Upper lobe of left lung (tissue), 6 donors: ENCODE measurements at regions not wholly inside any gene's neighbourhood (a gene's known extent, or its start where the extent isn't known, plus 50 kb on each side); places are given as distances from the start of the nearest gene placed in this dataset.

Experiments used
- ATAC-seq, 2 donors: fragments of 200-7000 bp; cut with Tn5 transposase; one replicate each; pipeline ENCODE4 v1.9.1; 2022; ENCODE audit warnings: mild to moderate bottlenecking in 2 of 2, moderate library complexity in 2 of 2; ENCODE audit not compliant: low FRiP score in 2 of 2
- DNase-seq, 2 donors: peaks; one replicate each; pipeline ENCODE4 v3.0.0-alpha.2; 2019 to 2020
- H3K27ac ChIP-seq, 4 donors: fragments of 200-600 bp; sonication (generic); one replicate each; pipeline ENCODE4 v1.5.1; 2016 to 2019
- H3K27me3 ChIP-seq, 4 donors: fragments of 200-600 bp; sonication (generic); one replicate each; pipeline ENCODE4 v1.5.1; 2017 to 2019
- H3K36me3 ChIP-seq, 4 donors: fragments of 200-600 bp; sonication (generic); one replicate each; pipeline ENCODE4 v1.5.1; 2016 to 2019
- H3K4me1 ChIP-seq, 4 donors: fragments of 200-600 bp; sonication (generic); one replicate each; pipeline ENCODE4 v1.5.1; 2018 to 2019
- H3K4me3 ChIP-seq, 4 donors: fragments of 200-600 bp; sonication (generic); one replicate each; pipeline ENCODE4 v1.5.1; 2017 to 2019; ENCODE audit warnings: mild to moderate bottlenecking in 2 of 4, moderate library complexity in 1 of 4
- H3K9me3 ChIP-seq, 4 donors: fragments of 200-600 bp; sonication (generic); one replicate each; pipeline ENCODE4 v1.5.1; 2018 to 2019
- EP300 ChIP-seq, 4 donors: sonication (generic); formaldehyde crosslinking; IDR thresholded peaks; one replicate each; pipeline ENCODE4 v1.5.1; 2017; ENCODE audit warnings: antibody characterized with exemption in 4 of 4, control low read depth in 2 of 4
- POLR2A ChIP-seq, 4 donors: fragments of 450-650 bp; IDR thresholded peaks; one replicate each; pipeline ENCODE4 v1.5.1; 2016 to 2017; ENCODE audit warnings: antibody characterized with exemption in 4 of 4, mild to moderate bottlenecking in 2 of 4
- POLR2AphosphoS5 ChIP-seq, 2 donors: sonication (generic); formaldehyde crosslinking; IDR thresholded peaks; one replicate each; pipeline ENCODE4 v1.5.1; 2017; ENCODE audit warnings: antibody characterized with exemption in 2 of 2
- WGBS, 2 donors: methylation state at CpG; one replicate each; pipeline ENCODE4 v1.1.5; 2017 to 2018; 5-methylcytosine and 5-hydroxymethylcytosine counted together
- TF ChIP-seq, protein P1 (sequence below), 6 experiments: fragments of 450-650 bp in 4 of 6; fragments of 200-600 bp in 2 of 6; sonication (generic) in 2 of 6; IDR thresholded peaks; one replicate each; pipeline ENCODE4 v1.5.1; 2016 to 2019; ENCODE audit warnings: antibody characterized with exemption in 6 of 6
- donor health status: DM: no; HTN: no; CAD: no; lungs with moderate emphysema.
- donor health status: DM: no; HTN: yes; CAD: no; lungs with severe emphysema.

DNA sequence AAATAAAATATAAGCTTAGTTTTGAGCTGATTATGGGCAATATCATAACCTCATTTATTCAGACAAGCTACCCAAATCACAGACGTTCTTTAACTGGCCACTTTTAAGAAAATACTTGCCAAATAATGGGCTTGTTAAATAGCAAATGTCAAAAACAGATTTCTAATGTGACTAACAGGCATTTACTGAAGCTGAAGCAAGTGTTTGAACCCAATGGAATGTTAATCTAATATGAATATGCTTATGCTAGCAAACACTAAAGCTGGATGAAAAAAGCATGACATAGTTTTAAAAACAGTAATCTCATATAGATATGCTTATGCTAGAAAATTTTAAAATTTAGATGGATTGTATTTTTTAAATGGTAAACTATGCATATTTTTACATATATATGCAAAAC, 411.6 kb upstream of the PTGER4 start:
- no peaks in the 10 kb centered on the region for H3K36me3 ChIP-seq
- no peak overlapping the region for H3K4me3 ChIP-seq
- TF ChIP-seq EP300 (IDR thresholded peaks at IDR 0.05) (no peak), POLR2AphosphoS5 (IDR thresholded peaks at IDR 0.05) (no peak), POLR2A (IDR thresholded peaks at IDR 0.05) (no peak)
- TF ChIP-seq, protein P1, sequence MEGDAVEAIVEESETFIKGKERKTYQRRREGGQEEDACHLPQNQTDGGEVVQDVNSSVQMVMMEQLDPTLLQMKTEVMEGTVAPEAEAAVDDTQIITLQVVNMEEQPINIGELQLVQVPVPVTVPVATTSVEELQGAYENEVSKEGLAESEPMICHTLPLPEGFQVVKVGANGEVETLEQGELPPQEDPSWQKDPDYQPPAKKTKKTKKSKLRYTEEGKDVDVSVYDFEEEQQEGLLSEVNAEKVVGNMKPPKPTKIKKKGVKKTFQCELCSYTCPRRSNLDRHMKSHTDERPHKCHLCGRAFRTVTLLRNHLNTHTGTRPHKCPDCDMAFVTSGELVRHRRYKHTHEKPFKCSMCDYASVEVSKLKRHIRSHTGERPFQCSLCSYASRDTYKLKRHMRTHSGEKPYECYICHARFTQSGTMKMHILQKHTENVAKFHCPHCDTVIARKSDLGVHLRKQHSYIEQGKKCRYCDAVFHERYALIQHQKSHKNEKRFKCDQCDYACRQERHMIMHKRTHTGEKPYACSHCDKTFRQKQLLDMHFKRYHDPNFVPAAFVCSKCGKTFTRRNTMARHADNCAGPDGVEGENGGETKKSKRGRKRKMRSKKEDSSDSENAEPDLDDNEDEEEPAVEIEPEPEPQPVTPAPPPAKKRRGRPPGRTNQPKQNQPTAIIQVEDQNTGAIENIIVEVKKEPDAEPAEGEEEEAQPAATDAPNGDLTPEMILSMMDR (IDR thresholded peaks at IDR 0.05) = no peak
- H3K27ac ChIP-seq = no peak overlapping the region
- H3K4me1 ChIP-seq = no peaks in the 10 kb centered on the region
- DNase-seq (no peak), ATAC-seq (no peak)
- no peaks in the 10 kb centered on the region for H3K27me3 ChIP-seq
- no peaks in the 10 kb centered on the region for H3K9me3 ChIP-seq
- WGBS, 2 donors = 74 to 78% methylated on average over 1 of the region's 1 CpG

DNA sequence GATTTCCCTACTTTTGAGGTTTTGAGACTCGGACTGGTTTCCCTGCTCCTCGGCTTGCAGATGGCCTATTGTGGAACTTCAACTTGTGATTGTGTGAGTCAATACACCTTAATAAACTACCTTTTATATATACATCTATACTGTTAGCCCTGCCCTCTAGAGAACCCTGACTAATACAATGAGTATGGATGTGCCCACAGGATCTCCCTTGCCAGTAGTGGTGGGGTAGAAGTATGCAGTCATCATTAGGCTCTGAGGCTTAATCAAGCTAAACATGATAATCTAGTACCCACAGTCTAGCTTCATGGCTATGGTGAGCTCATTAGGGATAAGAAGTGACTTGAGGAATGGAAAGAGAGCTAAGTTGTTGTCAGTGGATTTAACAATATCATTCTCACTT, 412.8 kb upstream of the PTGER4 start:
- Histone ChIP-seq H3K9me3 (no peaks in the 10 kb centered on the region), H3K4me1 (no peaks in the 10 kb centered on the region), H3K4me3 (no peak overlapping the region), H3K27me3 (no peaks in the 10 kb centered on the region), H3K27ac (no peak overlapping the region), H3K36me3 (no peaks in the 10 kb centered on the region)
- no peak for DNase-seq
- WGBS, 2 donors = 93 to 100% methylated on average over 2 of the region's 2 CpGs
- ATAC-seq = no peak
- no peak for TF ChIP-seq POLR2AphosphoS5 (IDR thresholded peaks at IDR 0.05)
- no peak for TF ChIP-seq POLR2A (IDR thresholded peaks at IDR 0.05)
- no peak for TF ChIP-seq EP300 (IDR thresholded peaks at IDR 0.05)
- TF ChIP-seq, protein P1 (IDR thresholded peaks at IDR 0.05) = no peak

DNA sequence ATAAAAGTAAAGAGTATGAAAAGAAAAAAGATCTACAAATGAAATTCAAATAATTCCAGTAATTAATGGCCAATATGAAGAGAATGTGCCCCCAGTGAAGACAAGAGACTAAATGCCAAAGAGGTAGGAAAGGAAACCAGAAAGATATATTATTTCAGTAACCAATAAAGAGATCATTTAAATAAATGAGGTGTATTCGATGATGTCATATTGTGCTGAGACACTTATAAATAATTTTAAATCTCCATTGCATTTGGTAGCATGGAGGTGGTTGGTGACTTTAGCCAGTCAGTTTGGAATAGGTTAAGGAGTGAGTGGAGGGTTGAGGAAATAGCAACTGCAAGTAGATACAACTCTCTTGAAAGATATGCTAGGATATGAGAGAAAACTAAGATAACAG, 417.7 kb upstream of the PTGER4 start:
- DNase-seq (no peak), ATAC-seq (no peak)

DNA sequence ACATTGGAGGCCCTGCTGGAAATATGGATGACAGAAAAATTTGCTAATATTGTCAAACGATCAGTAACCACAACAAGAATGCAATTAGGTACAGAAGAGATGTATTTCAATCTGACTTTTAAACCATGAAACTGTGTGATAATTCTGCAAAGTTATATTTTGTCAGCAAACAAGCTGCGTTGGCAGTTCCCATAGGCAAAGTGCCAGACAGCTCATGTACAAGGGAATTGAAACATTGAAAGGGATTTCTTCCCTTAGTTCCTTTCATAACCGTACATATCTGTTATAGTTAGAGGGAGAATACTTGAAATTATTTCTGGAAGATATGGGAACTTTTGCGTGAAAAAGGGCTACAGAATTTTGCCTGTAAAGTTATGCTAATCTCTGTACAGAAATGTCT, 419.4 kb upstream of the PTGER4 start:
- no peaks in the 10 kb centered on the region for H3K27me3 ChIP-seq
- H3K36me3 ChIP-seq = no peaks in the 10 kb centered on the region
- H3K9me3 ChIP-seq = no peaks in the 10 kb centered on the region
- no peak for ATAC-seq
- no peak overlapping the region for H3K4me3 ChIP-seq
- H3K27ac ChIP-seq = no peak overlapping the region
- no peak for DNase-seq
- no peaks in the 10 kb centered on the region for H3K4me1 ChIP-seq
- TF ChIP-seq POLR2AphosphoS5 (IDR thresholded peaks at IDR 0.05) (no peak), POLR2A (IDR thresholded peaks at IDR 0.05) (no peak), EP300 (IDR thresholded peaks at IDR 0.05) (no peak)
- TF ChIP-seq, protein P1 (IDR thresholded peaks at IDR 0.05) = no peak
- WGBS, 2 donors = 58 to 62% methylated on average over 4 of the region's 4 CpGs

More for the DNA sequence above, 417.7 kb upstream of the PTGER4 start:
- Histone ChIP-seq H3K27me3 (no peaks in the 10 kb centered on the region), H3K27ac (no peak overlapping the region), H3K4me3 (no peak overlapping the region), H3K4me1 (no peaks in the 10 kb centered on the region), H3K36me3 (no peaks in the 10 kb centered on the region), H3K9me3 (no peaks in the 10 kb centered on the region)
- WGBS, 2 donors = 96 to 100% methylated on average over 1 of the region's 1 CpG
- TF ChIP-seq, protein P1 (IDR thresholded peaks at IDR 0.05) = no peak
- TF ChIP-seq POLR2A (IDR thresholded peaks at IDR 0.05) (no peak), POLR2AphosphoS5 (IDR thresholded peaks at IDR 0.05) (no peak), EP300 (IDR thresholded peaks at IDR 0.05) (no peak)

DNA sequence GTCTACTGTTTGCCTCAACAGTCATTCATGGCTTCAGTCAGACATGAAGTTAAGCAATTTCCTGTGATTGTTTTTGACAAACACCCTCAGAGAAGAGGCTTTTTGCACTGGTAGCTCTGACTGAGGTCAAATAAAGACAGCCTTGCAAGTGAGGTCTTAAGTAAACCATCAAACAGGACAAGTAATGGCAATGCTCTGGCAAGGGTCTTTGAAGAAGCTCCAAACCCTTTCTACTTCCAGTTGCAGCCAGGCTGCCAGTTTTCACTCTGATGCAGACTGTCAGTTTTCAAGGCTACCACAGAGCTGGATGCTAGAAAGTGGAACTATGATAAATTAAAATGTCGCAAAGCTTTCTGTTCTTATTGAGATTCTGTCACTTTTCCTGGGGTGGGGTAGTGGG, 421.5 kb upstream of the PTGER4 start:
- WGBS, 2 donors = 59 to 65% methylated on average over 1 of the region's 1 CpG
- DNase-seq = no peak
- Histone ChIP-seq H3K27ac (peak overlapping the region in 1 of 4 donors; percentile 13), H3K4me3 (no peak overlapping the region), H3K27me3 (no peaks in the 10 kb centered on the region), H3K36me3 (no peaks in the 10 kb centered on the region), H3K4me1 (no peaks in the 10 kb centered on the region), H3K9me3 (no peaks in the 10 kb centered on the region)
- ATAC-seq = no peak
- no peak for TF ChIP-seq POLR2AphosphoS5 (IDR thresholded peaks at IDR 0.05)
- TF ChIP-seq POLR2A (IDR thresholded peaks at IDR 0.05) = no peak
- TF ChIP-seq EP300 (IDR thresholded peaks at IDR 0.05) = no peak
- TF ChIP-seq, protein P1 (IDR thresholded peaks at IDR 0.05) = no peak
